ENCODE measurements at regions not wholly inside any gene's neighbourhood (a gene's known extent, or its start where the extent isn't known, plus 50 kb on each side); places are given as distances from the start of the nearest gene placed in this dataset.

- no peaks in the 10 kb centered on the region for H3K9me3 Mint-ChIP-seq (ENCODE audit: insufficient read depth)
- no CpG with 5 or more reads among the region's 3 CpGs for WGBS (ENCODE audit: insufficient coverage)
- H3K27ac Mint-ChIP-seq, result no peak overlapping the region
- H3K4me1 ChIP-seq (ENCODE audit: control insufficient read depth in 2 of 2, insufficient read depth in 2 of 2, low read length in 2 of 2), result peaks cover 0 to 3% of the 10 kb centered on the region in 2 donors
- CTCF ChIA-PET, result no interaction called here
- H3K79me2 ChIP-seq (ENCODE audit: control insufficient read depth, insufficient read depth, low read length), result no peaks in the 10 kb centered on the region
- no peak for DNase-seq
- POLR2A ChIA-PET, result no interaction called here
- H3K4me2 ChIP-seq (replicated peaks; ENCODE audit: low read depth, low read length, poor library complexity, severe bottlenecking), result no peak overlapping the region
- H3K36me3 ChIP-seq (replicated peaks in 1 of 2; ENCODE audit: control extremely low read depth in 1 of 2, control insufficient read depth in 1 of 2, extremely low read depth in 1 of 2, insufficient read depth in 2 of 2, low read length in 1 of 2), result no peaks in the 10 kb centered on the region
- H3K4me3 ChIP-seq (ENCODE audit: control extremely low read depth in 1 of 5, extremely low read depth in 1 of 5, insufficient read depth in 1 of 5, low read depth in 2 of 5, low read length in 4 of 5), result no peak overlapping the region
- peaks cover 44% of the 10 kb centered on the region for H3K27me3 Mint-ChIP-seq
- no peaks in the 10 kb centered on the region for H4K20me1 ChIP-seq (ENCODE audit: control insufficient read depth, insufficient read depth, low read length, poor library complexity, severe bottlenecking)
- intact Hi-C loops (cut with micrococcal nuclease), result no loop called here
- H3K27ac ChIP-seq (ENCODE audit: low read length in 2 of 2), result no peak overlapping the region
- TF ChIP-seq CTCF (IDR thresholded peaks at IDR 0.05) (no peak), EZH2 (IDR thresholded peaks at IDR 0.05; ENCODE audit: borderline replicate concordance, insufficient read depth, low read depth, low read length, poor library complexity, severe bottlenecking) (no peak)
- no peak overlapping the region for H3K9ac ChIP-seq (ENCODE audit: low read length)
- no peaks in the 10 kb centered on the region for H3K9me3 ChIP-seq (ENCODE audit: control extremely low read depth in 1 of 3, control insufficient read depth in 2 of 3, insufficient read depth in 1 of 3, low read length in 2 of 3)
- H3K27me3 ChIP-seq (replicated peaks in 1 of 4; ENCODE audit: control extremely low read depth in 1 of 4, control insufficient read depth in 3 of 4, insufficient read depth in 4 of 4, low read length in 3 of 4), result peaks cover 0 to 19% (median 2%) of the 10 kb centered on the region in 4 experiments
- H2AFZ ChIP-seq (ENCODE audit: insufficient read depth, low read depth, low read length, poor library complexity, severe bottlenecking), result no peak overlapping the region
- H3K4me1 Mint-ChIP-seq, result no peaks in the 10 kb centered on the region
- no peak for ATAC-seq (ENCODE audit: low read depth)
- H3K4me3 Mint-ChIP-seq, result no peak overlapping the region
Observed at GRCh38 chr2:217166241-217166850, 306.5 kb upstream of the TNP1 start.

DNA sequence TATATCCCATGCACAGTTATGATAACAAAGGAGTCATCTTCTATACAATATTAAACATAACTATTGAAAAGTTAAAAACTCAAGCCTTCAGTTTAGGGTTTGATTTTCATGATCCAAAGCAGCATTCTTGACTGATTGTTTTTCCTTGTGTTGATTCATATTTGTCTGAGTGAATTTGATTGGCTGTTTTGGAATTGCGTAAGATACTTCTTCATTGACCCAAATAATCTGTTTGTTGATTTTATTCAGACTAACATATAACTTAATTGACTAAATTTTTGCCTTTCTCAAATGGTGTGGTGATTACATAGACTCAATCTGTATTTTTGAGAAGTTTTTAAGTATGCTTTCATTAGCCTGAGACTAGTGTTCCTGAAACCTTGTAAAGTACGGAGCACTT is 305.7 kb upstream of the TNP1 start:
- CTCF ChIA-PET, result no interaction called here
- H3K27ac ChIP-seq (ENCODE audit: low read length in 2 of 2), result no peak overlapping the region
- no peak overlapping the region for H2AFZ ChIP-seq (ENCODE audit: insufficient read depth, low read depth, low read length, poor library complexity, severe bottlenecking)
- 100% methylated on average over 1 of the region's 2 CpGs for WGBS (ENCODE audit: insufficient coverage)
- Mint-ChIP-seq H3K4me1 (no peaks in the 10 kb centered on the region), H3K4me3 (no peak overlapping the region), H3K9me3 (ENCODE audit: insufficient read depth) (no peaks in the 10 kb centered on the region), H3K27me3 (peaks cover 43% of the 10 kb centered on the region), H3K27ac (no peak overlapping the region)
- H4K20me1 ChIP-seq (ENCODE audit: control insufficient read depth, insufficient read depth, low read length, poor library complexity, severe bottlenecking), result no peaks in the 10 kb centered on the region
- no peak for DNase-seq
- H3K36me3 ChIP-seq (replicated peaks in 1 of 2; ENCODE audit: control extremely low read depth in 1 of 2, control insufficient read depth in 1 of 2, extremely low read depth in 1 of 2, insufficient read depth in 2 of 2, low read length in 1 of 2), result no peaks in the 10 kb centered on the region
- H3K4me3 ChIP-seq (ENCODE audit: control extremely low read depth in 1 of 5, extremely low read depth in 1 of 5, insufficient read depth in 1 of 5, low read depth in 2 of 5, low read length in 4 of 5), result no peak overlapping the region
- ATAC-seq (ENCODE audit: low read depth), result no peak
- intact Hi-C loops (cut with micrococcal nuclease), result no loop called here
- peaks cover 0 to 5% of the 10 kb centered on the region in 2 donors for H3K4me1 ChIP-seq (ENCODE audit: control insufficient read depth in 2 of 2, insufficient read depth in 2 of 2, low read length in 2 of 2)
- POLR2A ChIA-PET, result no interaction called here
- TF ChIP-seq EZH2 (IDR thresholded peaks at IDR 0.05; ENCODE audit: borderline replicate concordance, insufficient read depth, low read depth, low read length, poor library complexity, severe bottlenecking) (no peak), CTCF (IDR thresholded peaks at IDR 0.05) (no peak)
- no peaks in the 10 kb centered on the region for H3K9me3 ChIP-seq (ENCODE audit: control extremely low read depth in 1 of 3, control insufficient read depth in 2 of 3, insufficient read depth in 1 of 3, low read length in 2 of 3)
- no peak overlapping the region for H3K4me2 ChIP-seq (replicated peaks; ENCODE audit: low read depth, low read length, poor library complexity, severe bottlenecking)
- H3K9ac ChIP-seq (ENCODE audit: low read length), result no peak overlapping the region
- peaks cover 0 to 23% (median 4%) of the 10 kb centered on the region in 4 experiments for H3K27me3 ChIP-seq (replicated peaks in 1 of 4; ENCODE audit: control extremely low read depth in 1 of 4, control insufficient read depth in 3 of 4, insufficient read depth in 4 of 4, low read length in 3 of 4)
- H3K79me2 ChIP-seq (ENCODE audit: control insufficient read depth, insufficient read depth, low read length), result no peaks in the 10 kb centered on the region
